Karpas-422 (cell line): ENCODE measurements at regions not wholly inside any gene's neighbourhood (a gene's known extent, or its start where the extent isn't known, plus 50 kb on each side); places are given as distances from the start of the nearest gene placed in this dataset.

Source experiments
- DNase-seq: peaks from one replicate; pipeline ENCODE4 v3.0.0-alpha.2; 2015
- H2AFZ ChIP-seq: fragments of 200-600 bp; sonication (generic); 2 replicates; pipeline ENCODE4 v1.6.1; 2014; ENCODE audit warnings: antibody characterized with exemption, low read length, mixed read lengths
- H3K27ac ChIP-seq: fragments of 200-600 bp; sonication (generic); 2 replicates; pipeline ENCODE4 v1.5.1; 2014; ENCODE audit warnings: mild to moderate bottlenecking, low read length, moderate library complexity
- H3K27me3 ChIP-seq: fragments of 200-600 bp; sonication (generic); 2 replicates; pipeline ENCODE4 v1.6.1; 2014; ENCODE audit warnings: low read length, mixed read lengths
- H3K36me3 ChIP-seq: fragments of 200-600 bp; sonication (generic); 2 replicates; pipeline ENCODE4 v1.6.1; 2014; ENCODE audit warnings: low read length, mixed read lengths; ENCODE audit not compliant: insufficient read depth
- H3K4me1 ChIP-seq: fragments of 200-600 bp; sonication (generic); 2 replicates; pipeline ENCODE4 v1.6.1; 2014; ENCODE audit warnings: mild to moderate bottlenecking, low read length, mixed read lengths
- H3K4me2 ChIP-seq: fragments of 200-600 bp; sonication (generic); 2 replicates; pipeline ENCODE4 v1.6.1; 2014; ENCODE audit warnings: low read length, low read depth, mild to moderate bottlenecking; ENCODE audit not compliant: poor library complexity, severe bottlenecking
- H3K4me3 ChIP-seq: fragments of 200-600 bp; sonication (generic); 2 replicates; pipeline ENCODE4 v1.5.1; 2014; ENCODE audit warnings: mild to moderate bottlenecking, antibody characterized with exemption, low read length, mixed read lengths
- H3K79me2 ChIP-seq: fragments of 200-600 bp; sonication (generic); 2 replicates; pipeline ENCODE4 v1.6.1; 2014; ENCODE audit warnings: mild to moderate bottlenecking, low read length, mixed read lengths
- H3K9ac ChIP-seq: fragments of 200-600 bp; sonication (generic); 2 replicates; pipeline ENCODE4 v1.6.0; 2014; ENCODE audit warnings: low read length
- H3K9me2 ChIP-seq: fragments of 200-600 bp; sonication (generic), shearing (Covaris generic); replicated peaks from 2 replicates; pipeline ENCODE4 v1.6.0; 2014; ENCODE audit warnings: mild to moderate bottlenecking, low read length, moderate library complexity; ENCODE audit not compliant: insufficient read depth
- H3K9me3 ChIP-seq: fragments of 300-700, 200-600 bp; sonication (generic); 2 replicates; pipeline ENCODE4 v1.6.1; 2014; ENCODE audit warnings: low read length, mixed read lengths
- H4K20me1 ChIP-seq: fragments of 200-600 bp; sonication (generic); 2 replicates; pipeline ENCODE4 v1.6.1; 2014; ENCODE audit warnings: mild to moderate bottlenecking, antibody characterized with exemption, low read length, low read depth; ENCODE audit not compliant: insufficient read depth

- H3K4me1 ChIP-seq = peaks cover 10% of the 10 kb centered on the region
- H3K79me2 ChIP-seq = no peaks in the 10 kb centered on the region
- no peaks in the 10 kb centered on the region for H3K9me2 ChIP-seq
- no peak for DNase-seq
- no peak overlapping the region for H3K4me3 ChIP-seq
- H3K9me3 ChIP-seq = no peaks in the 10 kb centered on the region
- no peaks in the 10 kb centered on the region for H3K36me3 ChIP-seq
- H3K27me3 ChIP-seq = no peaks in the 10 kb centered on the region
- H3K4me2 ChIP-seq = no peak overlapping the region
- no peaks in the 10 kb centered on the region for H4K20me1 ChIP-seq
- no peak overlapping the region for H3K27ac ChIP-seq
- no peak overlapping the region for H2AFZ ChIP-seq
- H3K9ac ChIP-seq = no peak overlapping the region
Observed at GRCh38 chr4:122017296-122017695, 65.4 kb upstream of the TRPC3 start.

DNA sequence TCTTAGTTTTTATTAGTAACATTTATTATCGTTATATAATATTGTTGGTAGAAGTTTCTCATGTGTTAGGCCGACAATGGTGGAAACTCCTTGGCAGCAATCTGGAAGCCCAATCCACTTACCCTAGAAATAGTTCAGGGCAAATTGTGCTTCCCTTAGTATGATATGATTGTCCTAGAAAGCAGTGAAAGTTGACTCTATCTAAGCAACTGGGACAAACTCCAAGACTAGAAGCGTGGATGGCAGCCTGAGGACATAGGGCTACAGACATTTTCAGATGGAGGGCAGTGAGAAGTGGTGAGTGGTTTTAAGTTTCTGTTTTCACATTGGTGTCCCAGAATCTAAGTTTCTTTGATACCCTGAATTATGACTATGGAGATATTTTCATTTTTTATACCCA, 63.3 kb upstream of the TRPC3 start:
- H3K4me1 ChIP-seq = peaks cover 16% of the 10 kb centered on the region
- H4K20me1 ChIP-seq = no peaks in the 10 kb centered on the region
- no peak overlapping the region for H3K9ac ChIP-seq
- H3K27me3 ChIP-seq = no peaks in the 10 kb centered on the region
- no peak overlapping the region for H2AFZ ChIP-seq
- no peak overlapping the region for H3K4me2 ChIP-seq
- H3K4me3 ChIP-seq = no peak overlapping the region
- DNase-seq = no peak
- H3K36me3 ChIP-seq = no peaks in the 10 kb centered on the region
- H3K79me2 ChIP-seq = no peaks in the 10 kb centered on the region
- no peak overlapping the region for H3K27ac ChIP-seq
- no peaks in the 10 kb centered on the region for H3K9me2 ChIP-seq
- H3K9me3 ChIP-seq = no peaks in the 10 kb centered on the region

DNA sequence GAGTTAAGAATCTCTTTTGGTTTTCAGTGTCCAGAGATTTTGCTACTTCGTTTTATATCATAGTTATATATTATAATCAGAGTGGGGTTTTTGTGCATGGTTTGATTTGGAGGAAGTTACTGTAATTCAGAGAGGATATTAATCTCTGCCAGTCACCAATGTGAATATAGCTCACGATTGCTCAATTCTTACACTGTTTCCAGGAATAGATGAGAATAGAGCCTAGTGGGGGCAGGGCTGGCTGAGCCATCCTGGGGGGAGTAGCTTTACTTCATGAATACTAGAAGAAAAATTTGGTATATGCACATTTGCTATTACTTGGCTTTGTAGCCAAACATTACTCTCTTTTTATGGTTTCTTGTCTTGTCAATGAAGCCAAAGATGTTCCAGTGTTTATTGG, 60.9 kb upstream of the TRPC3 start:
- H2AFZ ChIP-seq = no peak overlapping the region
- H3K4me1 ChIP-seq = peaks cover 16% of the 10 kb centered on the region
- no peak overlapping the region for H3K9ac ChIP-seq
- no peaks in the 10 kb centered on the region for H3K27me3 ChIP-seq
- H4K20me1 ChIP-seq = no peaks in the 10 kb centered on the region
- no peak overlapping the region for H3K4me2 ChIP-seq
- no peaks in the 10 kb centered on the region for H3K79me2 ChIP-seq
- H3K27ac ChIP-seq = no peak overlapping the region
- no peak overlapping the region for H3K4me3 ChIP-seq
- H3K9me2 ChIP-seq = no peaks in the 10 kb centered on the region
- H3K36me3 ChIP-seq = no peaks in the 10 kb centered on the region
- DNase-seq = no peak
- no peaks in the 10 kb centered on the region for H3K9me3 ChIP-seq

DNA sequence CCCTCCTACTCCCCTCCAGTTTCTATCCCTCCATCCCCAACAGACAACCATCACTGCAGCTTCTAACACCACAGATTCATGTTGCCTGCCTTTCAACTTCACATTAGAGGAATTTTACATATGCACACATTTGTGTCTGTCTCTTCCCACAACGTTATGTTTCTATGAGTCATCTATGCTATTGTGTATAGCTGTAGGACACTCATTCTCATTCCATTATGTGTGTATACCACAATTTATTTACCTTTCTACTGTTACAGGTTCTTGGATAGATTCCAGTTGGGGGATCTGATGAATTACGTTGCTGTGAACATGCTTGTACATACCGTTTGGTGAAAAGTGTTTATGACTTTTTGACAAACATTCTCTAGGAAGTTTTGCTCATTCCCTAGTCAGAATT, 58.8 kb upstream of the TRPC3 start:
- no peak for DNase-seq
- H3K9me3 ChIP-seq = no peaks in the 10 kb centered on the region
- peaks cover 32% of the 10 kb centered on the region for H3K4me1 ChIP-seq
- no peaks in the 10 kb centered on the region for H3K27me3 ChIP-seq
- no peak overlapping the region for H3K27ac ChIP-seq
- no peaks in the 10 kb centered on the region for H3K79me2 ChIP-seq
- H3K4me2 ChIP-seq = no peak overlapping the region
- no peaks in the 10 kb centered on the region for H3K36me3 ChIP-seq
- no peak overlapping the region for H3K4me3 ChIP-seq
- H3K9ac ChIP-seq = no peak overlapping the region
- no peaks in the 10 kb centered on the region for H4K20me1 ChIP-seq
- no peaks in the 10 kb centered on the region for H3K9me2 ChIP-seq
- H2AFZ ChIP-seq = no peak overlapping the region

GRCh38 chr4:122009524-122009923, 57.7 kb upstream of the TRPC3 start:
- no peak for DNase-seq
- Histone ChIP-seq H2AFZ (no peak overlapping the region), H3K4me2 (no peak overlapping the region), H3K4me3 (no peak overlapping the region), H3K27ac (no peak overlapping the region), H4K20me1 (no peaks in the 10 kb centered on the region), H3K36me3 (no peaks in the 10 kb centered on the region), H3K79me2 (no peaks in the 10 kb centered on the region), H3K9me3 (no peaks in the 10 kb centered on the region), H3K27me3 (no peaks in the 10 kb centered on the region), H3K9me2 (no peaks in the 10 kb centered on the region), H3K9ac (no peak overlapping the region), H3K4me1 (peaks cover 33% of the 10 kb centered on the region)

DNA sequence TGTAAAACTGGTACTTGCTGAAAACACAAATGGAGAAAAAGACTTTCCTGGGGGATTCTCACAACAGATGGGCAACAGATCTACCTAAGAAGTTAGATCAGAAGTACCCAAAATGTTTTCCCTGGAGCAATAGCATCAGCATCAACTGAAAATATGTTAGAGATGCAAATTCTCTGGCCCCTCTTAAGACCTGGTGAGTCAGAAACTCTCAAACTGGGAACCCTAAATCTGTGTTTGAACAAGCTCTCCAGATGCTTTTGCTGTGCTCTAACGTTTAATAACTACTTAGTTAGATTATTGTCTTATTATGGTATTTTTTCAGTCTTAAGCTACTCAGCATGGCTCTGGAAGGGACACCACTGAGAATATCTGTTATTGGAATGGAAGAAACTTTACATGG, 55.2 kb upstream of the TRPC3 start:
- H3K36me3 ChIP-seq = no peaks in the 10 kb centered on the region
- H3K4me2 ChIP-seq = peak overlapping the region; percentile 62
- H3K4me1 ChIP-seq = peaks cover 21% of the 10 kb centered on the region
- no peaks in the 10 kb centered on the region for H3K9me3 ChIP-seq
- DNase-seq = no peak
- no peak overlapping the region for H3K27ac ChIP-seq
- peak overlapping the region; percentile 53; the same call in 1 of the 2 replicates for H2AFZ ChIP-seq
- H4K20me1 ChIP-seq = no peaks in the 10 kb centered on the region
- no peak overlapping the region for H3K4me3 ChIP-seq
- no peaks in the 10 kb centered on the region for H3K9me2 ChIP-seq
- no peaks in the 10 kb centered on the region for H3K27me3 ChIP-seq
- no peaks in the 10 kb centered on the region for H3K79me2 ChIP-seq
- no peak overlapping the region for H3K9ac ChIP-seq

GRCh38 chr4:122005064-122005755, 53.4 kb upstream of the TRPC3 start:
- H3K27me3 ChIP-seq = no peaks in the 10 kb centered on the region
- no peaks in the 10 kb centered on the region for H3K79me2 ChIP-seq
- H3K9me2 ChIP-seq = no peaks in the 10 kb centered on the region
- no peak overlapping the region for H3K9ac ChIP-seq
- H2AFZ ChIP-seq = peak overlapping the region; percentile 65; the same call in 1 of the 2 replicates
- no peak overlapping the region for H3K4me3 ChIP-seq
- no peaks in the 10 kb centered on the region for H4K20me1 ChIP-seq
- peaks cover 35% of the 10 kb centered on the region for H3K4me1 ChIP-seq
- H3K27ac ChIP-seq = no peak overlapping the region
- DNase-seq = no peak
- no peaks in the 10 kb centered on the region for H3K36me3 ChIP-seq
- no peaks in the 10 kb centered on the region for H3K9me3 ChIP-seq
- peak overlapping the region; percentile 62 for H3K4me2 ChIP-seq

- no peaks in the 10 kb centered on the region for H3K36me3 ChIP-seq
- H3K27ac ChIP-seq = no peak overlapping the region
- H3K79me2 ChIP-seq = no peaks in the 10 kb centered on the region
- H3K4me3 ChIP-seq = no peak overlapping the region
- H3K9me2 ChIP-seq = no peaks in the 10 kb centered on the region
- no peak overlapping the region for H3K9ac ChIP-seq
- no peaks in the 10 kb centered on the region for H3K27me3 ChIP-seq
- no peaks in the 10 kb centered on the region for H3K9me3 ChIP-seq
- H4K20me1 ChIP-seq = no peaks in the 10 kb centered on the region
- peaks cover 53% of the 10 kb centered on the region for H3K4me1 ChIP-seq
- peak; percentile 82 for DNase-seq
- no peak overlapping the region for H2AFZ ChIP-seq
- no peak overlapping the region for H3K4me2 ChIP-seq
Observed at GRCh38 chr4:122003335-122003734, 51.5 kb upstream of the TRPC3 start.
